GM18858 (cell line): ENCODE measurements at regions not wholly inside any gene's neighbourhood (a gene's known extent, or its start where the extent isn't known, plus 50 kb on each side); places are given as distances from the start of the nearest gene placed in this dataset.

Source experiments
- ATAC-seq: cut with Tn5 transposase; IDR thresholded peaks from one replicate; pipeline ENCODE4 v1.9.1; 2021; ENCODE audit not compliant: unreplicated experiment

DNA sequence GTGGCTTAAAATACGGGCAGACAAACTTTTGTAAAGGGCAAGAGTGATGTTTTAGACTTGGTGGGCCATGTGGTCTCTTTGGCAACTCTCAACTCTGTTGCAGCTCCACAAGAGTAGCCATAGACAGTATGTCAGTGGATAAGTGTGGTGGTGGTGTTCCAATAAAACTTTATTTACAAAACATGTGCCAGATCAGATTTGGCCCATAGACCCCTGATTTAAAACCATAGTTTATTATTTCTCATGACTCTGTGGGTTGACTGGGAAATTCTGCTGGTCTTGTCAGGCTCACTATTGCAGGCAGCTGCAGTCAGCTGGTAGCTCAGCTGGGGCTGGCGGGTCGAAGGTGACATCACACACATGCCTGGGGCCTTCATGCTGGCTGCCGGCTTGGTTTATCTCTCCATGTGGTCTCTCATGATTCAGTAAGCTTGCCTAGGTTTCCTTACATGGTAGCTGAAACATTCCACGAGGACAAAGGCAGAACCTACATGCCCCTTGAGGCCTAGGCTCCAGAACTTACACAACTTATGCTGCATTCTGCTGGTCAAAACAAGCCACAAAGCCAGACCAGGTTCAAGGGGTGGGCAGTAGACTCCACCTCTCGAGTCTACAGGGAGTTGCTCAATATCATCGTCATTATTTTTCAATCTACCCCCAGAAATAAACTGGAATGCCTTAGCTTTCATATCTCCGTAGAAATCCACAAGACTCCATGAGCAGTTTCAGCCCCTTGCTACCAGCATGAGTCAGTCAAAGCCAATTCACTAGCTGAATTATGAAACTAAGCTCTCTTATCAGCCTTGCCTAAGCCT, 245.7 kb downstream of the WDR11 start:
- no peak for ATAC-seq

DNA sequence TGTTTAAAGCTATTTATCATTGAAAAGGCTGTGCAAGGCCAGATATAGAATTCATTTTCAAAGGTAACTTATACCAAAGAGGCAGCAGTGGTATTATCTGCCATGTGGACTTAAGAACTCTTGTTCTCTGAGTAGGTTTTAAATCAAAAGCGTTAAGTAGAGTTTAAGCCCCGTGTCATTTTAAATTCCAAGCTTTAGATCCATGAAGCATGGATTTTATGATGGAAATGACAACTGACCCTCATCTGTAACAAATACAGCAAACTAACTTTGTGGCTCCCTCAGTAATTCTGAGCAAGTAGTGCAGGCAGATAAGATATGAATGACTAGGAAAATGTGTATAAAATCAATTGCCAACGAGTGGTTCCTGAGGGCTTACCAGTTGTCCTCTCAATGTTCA, 247.0 kb downstream of the WDR11 start:
- no peak for ATAC-seq

- ATAC-seq: no peak
Observed at GRCh38 chr10:121098751-121099150, 247.6 kb downstream of the WDR11 start.

DNA sequence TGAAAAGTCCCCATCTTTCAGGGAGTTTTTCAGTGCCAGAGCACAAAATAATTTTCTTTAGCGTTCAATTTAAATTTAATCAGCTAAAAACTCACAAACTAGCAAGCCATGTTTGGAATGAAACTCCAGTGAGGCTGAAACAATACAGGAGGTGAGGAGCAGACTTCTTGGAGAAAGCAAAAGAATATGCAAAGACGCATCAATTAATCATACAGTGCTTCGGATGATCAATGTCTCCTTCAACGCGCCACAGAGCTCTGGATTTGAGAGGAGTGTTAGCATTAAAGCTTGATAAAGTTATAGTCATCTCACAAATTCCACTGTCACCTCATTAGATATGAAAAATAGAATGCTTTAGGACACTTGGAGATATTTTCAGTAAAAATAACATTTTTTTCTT, 248.0 kb downstream of the WDR11 start:
- no peak for ATAC-seq

DNA sequence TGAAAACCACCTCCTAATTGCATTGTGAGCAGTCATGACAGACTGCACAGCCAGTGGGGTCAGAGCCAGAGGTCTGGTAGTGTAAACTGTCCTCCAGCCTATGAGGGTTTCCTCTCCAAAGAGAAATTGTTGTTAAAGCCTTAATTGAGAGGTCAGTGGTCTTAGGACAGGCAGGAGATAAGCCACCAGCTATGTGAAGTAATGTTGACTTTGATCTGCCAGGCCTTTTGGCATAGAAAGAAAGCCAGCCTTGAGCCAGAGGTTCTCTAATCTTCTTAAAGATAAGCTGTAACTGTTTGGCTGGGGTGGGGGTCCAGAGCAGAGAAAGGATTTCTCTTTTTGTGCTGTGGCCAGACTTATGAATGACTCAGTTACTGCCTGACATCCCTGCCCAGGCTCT, 248.4 kb downstream of the WDR11 start:
- no peak for ATAC-seq

DNA sequence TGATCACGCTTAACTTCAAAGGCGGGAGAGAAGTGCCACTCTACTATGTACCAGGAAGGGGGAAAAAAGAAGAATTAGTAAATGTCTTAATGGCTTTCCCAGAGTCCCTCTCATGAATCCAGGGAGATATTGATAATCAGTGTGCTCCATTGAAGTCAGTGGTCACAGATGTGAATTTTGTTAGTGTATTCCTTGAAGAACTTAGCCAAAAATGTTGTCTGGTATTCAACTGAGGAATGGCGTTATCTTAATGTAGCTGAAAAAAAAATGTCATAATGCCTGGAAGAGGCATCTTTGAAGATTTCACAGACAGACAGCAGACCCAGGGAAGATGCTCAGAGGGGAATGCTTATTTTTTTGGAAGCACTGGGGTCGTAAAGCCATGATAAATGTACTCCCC, 250.4 kb downstream of the WDR11 start:
- ATAC-seq: no peak

DNA sequence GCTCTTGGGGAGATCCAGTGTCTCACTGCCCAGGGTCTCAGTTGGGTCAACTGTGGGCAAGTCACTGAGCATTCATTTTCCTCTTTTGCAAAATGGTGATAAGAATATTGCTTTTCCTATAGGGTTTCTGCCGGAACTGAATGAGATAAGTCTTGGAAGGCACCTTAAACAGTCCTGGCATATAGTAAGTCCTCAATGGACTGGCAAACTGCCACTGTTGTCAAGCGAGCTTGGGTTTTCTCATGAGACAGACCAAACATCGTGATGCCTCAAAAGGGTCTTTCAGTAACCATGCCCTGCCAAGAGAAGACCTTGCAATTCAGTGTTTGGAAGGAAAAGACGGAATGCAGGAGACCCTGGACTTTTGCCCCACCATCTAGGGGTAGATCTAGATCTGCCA, 251.5 kb downstream of the WDR11 start:
- ATAC-seq: no peak

DNA sequence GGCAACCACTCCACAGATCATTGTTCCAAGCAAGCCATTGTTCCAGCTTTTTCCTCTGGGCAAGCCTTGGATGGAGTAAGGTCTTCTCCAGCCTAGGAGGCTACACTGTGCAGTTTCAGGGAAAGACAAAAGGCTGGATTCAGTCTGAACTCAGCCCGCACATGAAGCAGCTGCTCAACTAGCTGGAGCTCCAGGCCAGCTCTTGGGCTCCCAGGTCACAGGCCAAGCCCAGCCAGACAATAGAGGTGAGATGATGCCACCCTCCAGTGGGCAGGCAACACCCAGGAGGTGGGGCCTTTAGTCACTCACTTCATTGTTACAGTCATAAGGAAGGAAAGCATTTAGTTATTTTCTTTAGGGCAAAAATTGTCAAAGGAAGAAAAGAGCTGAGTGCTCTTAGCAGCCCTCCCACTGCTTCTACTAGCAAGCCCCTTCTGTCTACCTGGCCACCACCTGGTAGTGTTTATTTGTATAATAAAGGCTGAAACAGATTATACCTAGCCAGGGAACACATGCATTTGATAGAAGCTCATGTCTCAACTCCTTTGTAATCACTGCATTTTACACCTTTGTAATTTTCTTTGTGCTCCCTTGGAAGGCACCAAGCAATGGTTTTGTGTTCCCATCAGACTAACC, 253.4 kb downstream of the WDR11 start:
- ATAC-seq: no peak

DNA sequence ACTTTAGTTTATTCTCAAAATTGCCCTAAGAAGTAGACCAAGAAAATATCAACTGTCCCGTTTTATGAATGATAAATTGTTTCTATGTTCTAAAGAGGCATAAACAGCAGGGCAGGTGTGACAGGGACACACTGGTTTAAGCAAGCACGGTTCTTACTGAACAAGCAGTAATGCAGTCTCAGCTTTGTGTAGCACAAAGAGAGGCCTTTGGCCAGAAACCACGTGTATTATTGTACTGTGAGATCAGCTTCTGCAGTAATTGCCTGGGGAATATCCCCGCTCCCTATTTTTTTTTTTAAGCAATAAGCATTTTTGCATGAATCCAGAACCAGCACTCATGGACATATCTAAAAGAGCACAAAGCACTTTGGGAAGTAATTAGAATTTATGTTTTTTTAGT, 255.4 kb downstream of the WDR11 start:
- no peak for ATAC-seq

DNA sequence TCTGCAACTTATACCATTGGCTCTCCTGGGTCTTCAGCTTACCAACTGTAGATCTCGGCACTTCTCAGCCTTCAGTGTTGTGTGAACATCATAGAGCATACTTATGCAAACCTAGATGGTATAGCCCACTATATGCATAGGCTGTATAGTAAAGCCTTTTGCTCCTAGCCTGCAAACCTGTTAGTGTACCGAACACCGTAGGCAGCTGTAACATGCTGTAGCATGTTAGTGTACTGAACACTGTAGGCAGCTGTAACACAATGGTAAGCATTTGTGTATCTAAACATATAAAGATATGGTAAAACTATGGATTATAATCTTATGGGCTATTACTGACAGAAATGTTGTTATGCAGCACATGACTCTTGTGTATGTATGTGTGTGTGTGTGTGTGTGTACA, 256.9 kb downstream of the WDR11 start:
- ATAC-seq: no peak

DNA sequence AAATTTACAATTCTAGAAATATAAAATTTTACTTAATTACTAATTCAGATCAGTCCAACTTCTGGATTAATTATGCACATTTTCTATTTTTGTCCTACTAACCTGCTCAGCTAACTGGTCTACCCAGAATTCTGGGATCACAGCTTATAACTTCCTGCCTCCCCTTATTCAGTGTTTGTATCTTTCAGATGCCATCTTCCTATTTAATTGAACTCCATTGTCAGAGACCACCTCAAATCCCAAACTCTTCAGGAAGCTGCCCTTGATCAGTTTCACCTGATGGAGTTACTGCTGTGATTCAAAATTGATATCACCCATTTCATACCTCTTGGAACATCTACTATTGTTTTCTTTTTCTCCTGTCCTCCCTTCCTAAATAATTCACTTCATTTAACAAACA, 259.2 kb downstream of the WDR11 start:
- ATAC-seq: no peak

DNA sequence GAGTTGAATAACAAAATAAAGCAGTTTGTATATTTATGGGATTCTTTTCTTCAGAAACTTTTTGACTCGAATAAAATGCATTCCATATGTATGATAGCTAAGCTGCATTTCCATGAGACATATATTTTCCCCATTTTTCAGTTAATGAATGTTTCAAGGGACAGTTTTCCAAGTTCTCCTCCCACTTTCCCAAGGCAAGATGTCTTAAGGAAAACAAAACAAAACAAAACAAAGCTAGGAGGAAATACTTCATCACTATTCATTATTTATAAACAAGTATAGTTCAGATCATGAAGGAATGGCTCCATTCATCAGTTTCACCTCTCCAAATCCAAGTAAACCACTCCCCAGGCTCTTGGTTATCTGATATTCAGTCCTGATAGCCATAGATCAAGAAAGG, 261.0 kb downstream of the WDR11 start:
- ATAC-seq: no peak

GRCh38 chr10:121112579-121113384, 261.6 kb downstream of the WDR11 start:
- no peak for ATAC-seq

DNA sequence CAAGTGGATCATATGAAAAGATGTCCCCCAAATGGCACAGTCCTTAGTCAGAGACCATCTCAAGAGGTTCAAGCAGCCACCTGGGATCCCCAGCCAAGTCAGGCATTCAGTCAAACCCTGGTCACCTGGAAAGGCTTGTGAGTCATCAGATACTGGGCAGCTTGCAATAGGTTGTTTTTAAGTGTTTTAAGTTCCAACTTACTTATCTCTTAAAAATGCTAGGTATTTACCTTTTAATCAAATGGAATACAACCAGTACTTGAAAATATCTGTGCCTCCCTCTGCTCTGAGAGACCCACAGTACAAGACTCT, 262.2 kb downstream of the WDR11 start:
- ATAC-seq: no peak

DNA sequence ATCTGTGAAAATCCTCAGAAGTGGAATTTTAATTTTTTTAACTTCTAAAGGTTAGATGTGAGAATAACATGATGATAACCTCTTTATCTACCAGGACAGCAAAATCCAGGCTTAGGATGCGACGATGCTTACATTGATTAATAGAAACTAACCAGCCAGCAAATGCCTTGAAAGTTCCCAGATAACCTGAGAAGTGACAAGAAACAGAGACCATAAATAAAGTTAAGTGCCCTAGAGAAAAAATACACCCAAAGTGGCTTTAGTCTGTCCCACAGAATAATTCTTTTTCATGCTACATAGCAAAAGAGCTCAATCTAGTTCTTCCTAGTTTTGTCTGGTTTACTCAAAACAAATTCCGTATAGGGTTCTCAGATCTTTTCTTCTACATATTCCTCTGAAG, 262.7 kb downstream of the WDR11 start:
- no peak for ATAC-seq

- ATAC-seq: no peak
Observed at GRCh38 chr10:121115154-121115553, 264.0 kb downstream of the WDR11 start.

DNA sequence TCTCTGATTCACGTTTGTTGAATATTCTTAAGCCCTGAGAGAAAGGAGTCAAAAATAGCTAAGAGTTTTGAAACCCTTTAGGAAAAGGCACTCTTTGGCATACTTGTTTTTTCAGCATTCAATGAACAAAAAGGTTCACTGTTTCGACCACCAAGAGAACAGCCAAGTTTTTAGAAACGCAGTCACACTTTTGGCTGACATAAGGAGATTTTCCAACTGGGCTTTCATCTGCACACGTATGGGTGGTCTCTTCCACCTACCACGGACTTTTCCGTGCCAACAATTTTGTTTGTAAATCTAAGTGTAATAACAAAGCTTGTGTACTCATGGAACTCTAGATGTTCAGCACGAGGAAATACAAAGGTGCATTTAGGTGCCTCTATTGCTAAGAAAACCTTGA, 270.3 kb downstream of the WDR11 start:
- ATAC-seq: no peak

GRCh38 chr10:121127151-121127906, 276.2 kb downstream of the WDR11 start:
- no peak for ATAC-seq

DNA sequence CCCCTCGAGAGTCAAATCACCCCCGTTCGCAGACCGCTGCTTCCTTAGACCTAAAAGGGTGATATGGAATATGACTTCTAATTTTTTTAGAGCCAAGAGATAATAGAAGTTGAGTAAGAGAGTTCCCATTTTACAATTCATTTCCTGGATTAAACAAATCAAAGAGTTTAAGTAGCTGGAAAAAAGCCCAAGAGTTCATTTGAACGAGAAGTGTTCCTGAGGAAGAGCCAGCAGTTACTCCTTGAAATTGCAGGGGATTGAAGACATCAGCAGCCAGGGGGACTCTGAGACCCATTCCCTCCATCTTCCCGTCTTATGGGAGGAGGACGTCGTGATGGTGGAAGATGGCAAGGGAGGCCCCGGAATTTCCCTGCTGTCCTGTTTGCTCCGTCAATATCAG, 277.0 kb downstream of the WDR11 start:
- ATAC-seq: no peak

DNA sequence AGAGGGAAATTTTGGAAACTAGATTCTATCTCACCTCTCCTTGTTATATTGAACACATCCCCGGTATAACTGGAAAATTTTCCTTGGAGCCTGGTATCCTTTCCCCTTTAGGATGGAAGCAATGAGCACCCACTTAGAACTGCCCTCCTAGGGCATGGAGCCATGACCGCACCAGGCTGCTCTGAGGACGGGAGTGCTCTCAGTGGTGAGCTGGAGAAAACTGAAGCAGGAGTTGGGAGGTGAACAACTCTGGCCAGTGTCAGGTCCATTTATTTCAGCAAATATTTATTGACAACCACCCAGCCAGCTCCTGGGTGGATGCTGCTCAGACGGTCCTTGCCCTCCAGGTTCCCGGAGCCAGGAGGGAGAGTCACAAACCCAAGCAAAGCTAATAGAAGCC, 278.1 kb downstream of the WDR11 start:
- ATAC-seq: no peak

GRCh38 chr10:121130382-121130781, 279.2 kb downstream of the WDR11 start:
- ATAC-seq: no peak
